HL-60 (cell line): ENCODE measurements at regions not wholly inside any gene's neighbourhood (a gene's known extent, or its start where the extent isn't known, plus 50 kb on each side); places are given as distances from the start of the nearest gene placed in this dataset.

ENCODE experiments used
- GABPA ChIP-seq: IDR thresholded peaks from 2 replicates; pipeline ENCODE4 v1.6.1; 2012; ENCODE audit warnings: low read depth
- POLR2AphosphoS5 ChIP-seq: IDR thresholded peaks from 2 replicates; pipeline ENCODE4 v1.6.1; 2012; ENCODE audit warnings: low read depth
- TF ChIP-seq, protein P1 (sequence below): IDR thresholded peaks from one replicate; pipeline ENCODE4 v1.5.1; 2011; ENCODE audit warnings: low read length, control low read depth, inconsistent platforms; ENCODE audit not compliant: insufficient read depth

- TF ChIP-seq, protein P1, sequence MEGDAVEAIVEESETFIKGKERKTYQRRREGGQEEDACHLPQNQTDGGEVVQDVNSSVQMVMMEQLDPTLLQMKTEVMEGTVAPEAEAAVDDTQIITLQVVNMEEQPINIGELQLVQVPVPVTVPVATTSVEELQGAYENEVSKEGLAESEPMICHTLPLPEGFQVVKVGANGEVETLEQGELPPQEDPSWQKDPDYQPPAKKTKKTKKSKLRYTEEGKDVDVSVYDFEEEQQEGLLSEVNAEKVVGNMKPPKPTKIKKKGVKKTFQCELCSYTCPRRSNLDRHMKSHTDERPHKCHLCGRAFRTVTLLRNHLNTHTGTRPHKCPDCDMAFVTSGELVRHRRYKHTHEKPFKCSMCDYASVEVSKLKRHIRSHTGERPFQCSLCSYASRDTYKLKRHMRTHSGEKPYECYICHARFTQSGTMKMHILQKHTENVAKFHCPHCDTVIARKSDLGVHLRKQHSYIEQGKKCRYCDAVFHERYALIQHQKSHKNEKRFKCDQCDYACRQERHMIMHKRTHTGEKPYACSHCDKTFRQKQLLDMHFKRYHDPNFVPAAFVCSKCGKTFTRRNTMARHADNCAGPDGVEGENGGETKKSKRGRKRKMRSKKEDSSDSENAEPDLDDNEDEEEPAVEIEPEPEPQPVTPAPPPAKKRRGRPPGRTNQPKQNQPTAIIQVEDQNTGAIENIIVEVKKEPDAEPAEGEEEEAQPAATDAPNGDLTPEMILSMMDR = no peak
- TF ChIP-seq POLR2AphosphoS5 (no peak), GABPA (no peak)
Measured at GRCh38 chr10:128892005-128892404, 575.0 kb upstream of the MGMT start.
